COLO829 (cell line): ENCODE measurements at regions not wholly inside any gene's neighbourhood (a gene's known extent, or its start where the extent isn't known, plus 50 kb on each side); places are given as distances from the start of the nearest gene placed in this dataset.

ENCODE experiments used
- DNase-seq: peaks from one replicate; pipeline ENCODE4 v3.0.0; 2012; ENCODE audit warnings: low spot score

GRCh38 chr9:28024676-28025075 is 451.4 kb upstream of the C9orf72 start:
- no peak for DNase-seq

GRCh38 chr9:28025186-28025585 is 451.9 kb upstream of the C9orf72 start:
- DNase-seq, result no peak

- no peak for DNase-seq
Measured at GRCh38 chr9:28031521-28032267, 458.4 kb upstream of the C9orf72 start.

- DNase-seq, result no peak
Measured at GRCh38 chr9:28032268-28032590, 458.9 kb upstream of the C9orf72 start.

- DNase-seq, result no peak
Measured at GRCh38 chr9:28034242-28034641, 461.0 kb upstream of the C9orf72 start.

GRCh38 chr9:28037968-28038367 is 464.7 kb upstream of the C9orf72 start:
- DNase-seq, result no peak

GRCh38 chr9:28045051-28045450 is 471.8 kb upstream of the C9orf72 start:
- DNase-seq, result no peak

GRCh38 chr9:28050046-28050445 is 476.8 kb upstream of the C9orf72 start:
- DNase-seq, result no peak

- DNase-seq, result no peak
Measured at GRCh38 chr9:28050941-28051340, 477.7 kb upstream of the C9orf72 start.

GRCh38 chr9:28051559-28052503 is 478.6 kb upstream of the C9orf72 start:
- no peak for DNase-seq

GRCh38 chr9:28053096-28053777 is 480.0 kb upstream of the C9orf72 start:
- no peak for DNase-seq

GRCh38 chr9:28056006-28056405 is 482.7 kb upstream of the C9orf72 start:
- no peak for DNase-seq

- DNase-seq, result no peak
Measured at GRCh38 chr9:28056466-28056865, 483.2 kb upstream of the C9orf72 start.

GRCh38 chr9:28059192-28059591 is 485.9 kb upstream of the C9orf72 start:
- DNase-seq, result no peak

- DNase-seq, result no peak
Measured at GRCh38 chr9:28064241-28064815, 491.0 kb upstream of the C9orf72 start.

GRCh38 chr9:28073270-28073669 is 500.0 kb upstream of the C9orf72 start:
- peak; percentile 5 for DNase-seq

GRCh38 chr9:28079677-28080076 is 506.4 kb upstream of the C9orf72 start:
- no peak for DNase-seq

- no peak for DNase-seq
Measured at GRCh38 chr9:28082671-28083070, 509.4 kb upstream of the C9orf72 start.

- no peak for DNase-seq
Measured at GRCh38 chr9:28086881-28087280, 513.6 kb upstream of the C9orf72 start.

GRCh38 chr9:28092981-28093936 is 520.0 kb upstream of the C9orf72 start:
- DNase-seq, result no peak

- no peak for DNase-seq
Measured at GRCh38 chr9:28101509-28101908, 528.2 kb upstream of the C9orf72 start.
